Cardiac fibroblast (primary cell): ENCODE measurements at regions not wholly inside any gene's neighbourhood (a gene's known extent, or its start where the extent isn't known, plus 50 kb on each side); places are given as distances from the start of the nearest gene placed in this dataset.

Experiments used
- DNase-seq, 2 donors: peaks; one replicate each; pipeline versions ENCODE4 v3.0.0 to v3.0.0-alpha.2; 2010; ENCODE audit warnings: low read depth in 2 of 2
- H3K4me3 ChIP-seq, 2 donors: replicated peaks in 1 of 2; 1 replicate in 1 of 2; 2 replicates in 1 of 2; pipeline ENCODE4 v1.5.1; 2011; ENCODE audit warnings: low read depth in 2 of 2, low read length in 2 of 2, mild to moderate bottlenecking in 2 of 2, moderate library complexity in 1 of 2
- CTCF ChIP-seq: IDR thresholded peaks from one replicate; pipeline ENCODE4 v1.5.1; 2011; ENCODE audit warnings: low read depth, mild to moderate bottlenecking, low read length, inconsistent platforms

GRCh38 chr1:82494117-82494516 is 693.4 kb downstream of the ADGRL2 start:
- no peak for DNase-seq
- TF ChIP-seq CTCF: no peak
- no peak overlapping the region for H3K4me3 ChIP-seq

- H3K4me3 ChIP-seq: no peak overlapping the region
- no peak for TF ChIP-seq CTCF
- DNase-seq: peak in 1 of 2 donors; percentile 8
Observed at GRCh38 chr1:82492159-82492558, 691.4 kb downstream of the ADGRL2 start.

GRCh38 chr1:82491301-82492048 is 690.7 kb downstream of the ADGRL2 start:
- peak; percentile 0 to 11 for DNase-seq
- H3K4me3 ChIP-seq: no peak overlapping the region
- no peak for TF ChIP-seq CTCF

GRCh38 chr1:82487778-82488177 is 687.0 kb downstream of the ADGRL2 start:
- TF ChIP-seq CTCF: no peak
- DNase-seq: no peak
- no peak overlapping the region for H3K4me3 ChIP-seq

- peak in 1 of 2 donors; percentile 10 for DNase-seq
- no peak for TF ChIP-seq CTCF
- H3K4me3 ChIP-seq: no peak overlapping the region
Observed at GRCh38 chr1:82486969-82487368, 686.2 kb downstream of the ADGRL2 start.

- no peak for TF ChIP-seq CTCF
- DNase-seq: no peak
- no peak overlapping the region for H3K4me3 ChIP-seq
Observed at GRCh38 chr1:82486468-82486867, 685.7 kb downstream of the ADGRL2 start.
